ENCODE measurements at regions not wholly inside any gene's neighbourhood (a gene's known extent, or its start where the extent isn't known, plus 50 kb on each side); places are given as distances from the start of the nearest gene placed in this dataset.

GRCh38 chr10:118181021-118181420 is 134.3 kb upstream of the RAB11FIP2 start:
- no peak for DNase-seq (ENCODE audit: extremely low read depth, low read depth)
- TF ChIP-seq CTCF (IDR thresholded peaks at IDR 0.05; ENCODE audit: low read depth, low read length) = no peak

- DNase-seq (ENCODE audit: extremely low read depth, low read depth) = no peak
- no peak for TF ChIP-seq CTCF (IDR thresholded peaks at IDR 0.05; ENCODE audit: low read depth, low read length)
Measured at GRCh38 chr10:118175148-118175547, 128.4 kb upstream of the RAB11FIP2 start.

- TF ChIP-seq CTCF (IDR thresholded peaks at IDR 0.05; ENCODE audit: low read depth, low read length) = no peak
- no peak for DNase-seq (ENCODE audit: extremely low read depth, low read depth)
Measured at GRCh38 chr10:118173296-118173695, 126.6 kb upstream of the RAB11FIP2 start.

GRCh38 chr10:118171861-118172260 is 125.1 kb upstream of the RAB11FIP2 start:
- DNase-seq (ENCODE audit: extremely low read depth, low read depth) = no peak
- TF ChIP-seq CTCF (IDR thresholded peaks at IDR 0.05; ENCODE audit: low read depth, low read length) = no peak

- no peak for TF ChIP-seq CTCF (IDR thresholded peaks at IDR 0.05; ENCODE audit: low read depth, low read length)
- no peak for DNase-seq (ENCODE audit: extremely low read depth, low read depth)
Measured at GRCh38 chr10:118167056-118167700, 120.4 kb upstream of the RAB11FIP2 start.

GRCh38 chr10:118163217-118163616 is 116.5 kb upstream of the RAB11FIP2 start:
- TF ChIP-seq CTCF (IDR thresholded peaks at IDR 0.05; ENCODE audit: low read depth, low read length) = no peak
- DNase-seq (ENCODE audit: extremely low read depth, low read depth) = no peak

GRCh38 chr10:118161461-118162246 is 114.9 kb upstream of the RAB11FIP2 start:
- no peak for TF ChIP-seq CTCF (IDR thresholded peaks at IDR 0.05; ENCODE audit: low read depth, low read length)
- no peak for DNase-seq (ENCODE audit: extremely low read depth, low read depth)
